ENCODE measurements at regions not wholly inside any gene's neighbourhood (a gene's known extent, or its start where the extent isn't known, plus 50 kb on each side); places are given as distances from the start of the nearest gene placed in this dataset.
"Not testable (repeated sequence)": the region's sequence is repeated elsewhere in the genome, so short reads cannot be mapped to it uniquely, and the experiment has no call there.

DNA sequence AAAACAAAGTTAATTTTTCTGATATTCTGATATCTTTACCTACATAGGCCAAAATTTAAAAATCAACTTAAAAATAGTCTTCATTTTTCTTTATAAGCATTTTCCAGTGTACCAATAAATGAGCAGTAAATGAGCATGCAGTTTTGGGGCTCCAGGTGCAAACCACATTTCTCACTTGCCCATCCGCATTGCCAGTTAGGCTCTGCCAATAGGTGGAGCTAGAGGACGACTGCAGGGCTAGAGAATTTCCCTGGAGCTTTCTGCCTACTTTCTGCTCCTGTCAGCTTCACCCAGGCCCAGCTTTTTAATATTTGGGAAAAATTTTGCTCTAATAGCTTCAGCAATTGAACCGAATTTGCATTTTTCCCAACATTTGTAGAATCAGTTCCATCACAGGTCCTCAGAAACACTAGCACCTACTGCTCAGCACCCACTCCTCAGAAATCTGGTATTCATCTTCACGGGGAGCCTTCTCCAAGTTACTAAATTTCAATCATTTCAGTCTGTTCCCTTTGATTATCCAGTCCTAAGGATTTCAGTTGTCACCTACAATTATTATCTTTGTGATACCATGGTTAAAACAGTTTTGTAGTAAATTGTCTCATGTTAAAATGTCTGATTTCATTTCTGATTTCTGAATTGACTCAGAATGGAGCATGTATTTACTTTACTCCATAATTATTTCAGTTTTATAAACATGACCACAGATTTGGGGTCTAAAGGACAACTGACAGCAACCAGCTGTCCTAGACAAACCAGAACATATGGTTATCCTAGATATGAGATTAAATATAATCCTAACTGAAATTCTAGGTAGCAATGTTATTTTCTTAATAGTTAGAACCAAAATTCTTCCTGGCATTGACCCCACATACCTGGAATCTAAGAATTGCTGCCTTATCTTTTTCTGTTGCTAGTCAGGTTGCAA is 104.6 kb upstream of the FAM174A start:
- Histone ChIP-seq H3K36me3 (ENCODE audit: control insufficient read depth, low read depth, low read length) (no peaks in the 10 kb centered on the region), H3K27me3 (ENCODE audit: control insufficient read depth, insufficient read depth, low read length) (no peaks in the 10 kb centered on the region), H3K9ac (ENCODE audit: low read length) (no peak overlapping the region), H3K4me3 (ENCODE audit: low read length) (no peak overlapping the region), H3K9me3 (ENCODE audit: control insufficient read depth, low read depth, low read length) (no peaks in the 10 kb centered on the region), H3K27ac (ENCODE audit: low read length) (no peak overlapping the region), H3K4me1 (ENCODE audit: control insufficient read depth, low read depth, low read length) (no peaks in the 10 kb centered on the region)

- Histone ChIP-seq H3K27me3 (ENCODE audit: control insufficient read depth, insufficient read depth, low read length) (no peaks in the 10 kb centered on the region), H3K36me3 (ENCODE audit: control insufficient read depth, low read depth, low read length) (no peaks in the 10 kb centered on the region), H3K4me1 (ENCODE audit: control insufficient read depth, low read depth, low read length) (no peaks in the 10 kb centered on the region), H3K4me3 (ENCODE audit: low read length) (no peak overlapping the region), H3K9ac (ENCODE audit: low read length) (no peak overlapping the region), H3K27ac (ENCODE audit: low read length) (no peak overlapping the region), H3K9me3 (ENCODE audit: control insufficient read depth, low read depth, low read length) (no peaks in the 10 kb centered on the region)
Measured at GRCh38 chr5:100424787-100425186, 110.4 kb upstream of the FAM174A start.

GRCh38 chr5:100424017-100424416 is 111.2 kb upstream of the FAM174A start:
- Histone ChIP-seq H3K27ac (ENCODE audit: low read length) (no peak overlapping the region), H3K9me3 (ENCODE audit: control insufficient read depth, low read depth, low read length) (no peaks in the 10 kb centered on the region), H3K4me3 (ENCODE audit: low read length) (no peak overlapping the region), H3K36me3 (ENCODE audit: control insufficient read depth, low read depth, low read length) (no peaks in the 10 kb centered on the region), H3K9ac (ENCODE audit: low read length) (no peak overlapping the region), H3K4me1 (ENCODE audit: control insufficient read depth, low read depth, low read length) (no peaks in the 10 kb centered on the region), H3K27me3 (ENCODE audit: control insufficient read depth, insufficient read depth, low read length) (no peaks in the 10 kb centered on the region)

- H3K4me1 ChIP-seq (ENCODE audit: control insufficient read depth, low read depth, low read length) = no peaks in the 10 kb centered on the region
- no peak overlapping the region for H3K9ac ChIP-seq (ENCODE audit: low read length)
- no peaks in the 10 kb centered on the region for H3K9me3 ChIP-seq (ENCODE audit: control insufficient read depth, low read depth, low read length)
- no peaks in the 10 kb centered on the region for H3K27me3 ChIP-seq (ENCODE audit: control insufficient read depth, insufficient read depth, low read length)
- H3K4me3 ChIP-seq (ENCODE audit: low read length) = no peak overlapping the region
- H3K36me3 ChIP-seq (ENCODE audit: control insufficient read depth, low read depth, low read length) = no peaks in the 10 kb centered on the region
- H3K27ac ChIP-seq (ENCODE audit: low read length) = no peak overlapping the region
Measured at GRCh38 chr5:100423330-100423729, 111.8 kb upstream of the FAM174A start.

DNA sequence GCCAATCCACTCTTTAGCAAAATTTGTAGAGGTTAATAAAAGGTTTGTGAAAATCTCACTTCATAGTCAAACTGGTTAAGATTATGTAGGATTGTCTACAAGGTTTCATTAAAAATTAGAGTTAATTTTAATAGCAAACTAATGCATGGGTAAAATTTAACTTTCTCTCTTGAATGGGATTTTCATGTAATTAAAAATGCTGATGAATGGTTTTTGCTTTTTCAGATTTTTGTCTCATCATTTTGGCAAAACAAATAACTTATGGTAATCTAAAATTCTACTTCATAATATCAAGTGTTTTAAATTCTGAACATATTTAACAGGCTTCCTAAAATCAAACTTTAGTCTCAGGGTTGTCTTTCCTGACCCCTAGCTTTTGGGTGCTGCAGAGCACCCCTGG is 113.8 kb upstream of the FAM174A start:
- no peaks in the 10 kb centered on the region for H3K27me3 ChIP-seq (ENCODE audit: control insufficient read depth, insufficient read depth, low read length)
- no peak overlapping the region for H3K27ac ChIP-seq (ENCODE audit: low read length)
- no peaks in the 10 kb centered on the region for H3K36me3 ChIP-seq (ENCODE audit: control insufficient read depth, low read depth, low read length)
- H3K4me1 ChIP-seq (ENCODE audit: control insufficient read depth, low read depth, low read length) = no peaks in the 10 kb centered on the region
- no peak overlapping the region for H3K4me3 ChIP-seq (ENCODE audit: low read length)
- H3K9ac ChIP-seq (ENCODE audit: low read length) = no peak overlapping the region
- no peaks in the 10 kb centered on the region for H3K9me3 ChIP-seq (ENCODE audit: control insufficient read depth, low read depth, low read length)

- no peaks in the 10 kb centered on the region for H3K4me1 ChIP-seq (ENCODE audit: control insufficient read depth, low read depth, low read length)
- no peak overlapping the region for H3K27ac ChIP-seq (ENCODE audit: low read length)
- no peaks in the 10 kb centered on the region for H3K27me3 ChIP-seq (ENCODE audit: control insufficient read depth, insufficient read depth, low read length)
- H3K9ac ChIP-seq (ENCODE audit: low read length) = no peak overlapping the region
- H3K4me3 ChIP-seq (ENCODE audit: low read length) = no peak overlapping the region
- no peaks in the 10 kb centered on the region for H3K36me3 ChIP-seq (ENCODE audit: control insufficient read depth, low read depth, low read length)
- no peaks in the 10 kb centered on the region for H3K9me3 ChIP-seq (ENCODE audit: control insufficient read depth, low read depth, low read length)
Measured at GRCh38 chr5:100418231-100418630, 116.9 kb upstream of the FAM174A start.

- H3K4me1 ChIP-seq (ENCODE audit: control insufficient read depth, low read depth, low read length) = no peaks in the 10 kb centered on the region
- no peak overlapping the region for H3K4me3 ChIP-seq (ENCODE audit: low read length)
- no peak overlapping the region for H3K27ac ChIP-seq (ENCODE audit: low read length)
Measured at GRCh38 chr5:100409660-100410151, 125.5 kb upstream of the FAM174A start.

DNA sequence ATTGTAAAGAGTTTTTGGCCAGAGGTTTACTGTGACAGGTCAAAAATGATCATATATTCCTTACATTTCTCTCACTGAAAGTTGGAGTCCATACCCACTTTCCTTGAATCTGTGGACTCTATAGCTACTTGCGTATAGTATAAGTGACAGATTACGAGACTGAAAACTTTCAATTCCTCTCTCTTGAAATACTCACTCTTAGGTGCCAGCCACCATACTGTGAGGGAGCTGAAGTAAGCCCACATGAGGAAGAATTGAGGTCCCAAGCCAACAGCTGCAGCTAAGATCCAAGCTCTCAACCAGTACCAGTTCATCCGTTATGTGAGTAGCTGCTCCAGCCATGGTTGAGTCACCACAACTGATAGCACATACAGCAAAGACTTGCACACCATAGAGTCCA is 128.1 kb upstream of the FAM174A start:
- H3K27me3 ChIP-seq (ENCODE audit: control insufficient read depth, insufficient read depth, low read length) = no peaks in the 10 kb centered on the region
- H3K27ac ChIP-seq (ENCODE audit: low read length) = no peak overlapping the region
- no peaks in the 10 kb centered on the region for H3K36me3 ChIP-seq (ENCODE audit: control insufficient read depth, low read depth, low read length)
- no peaks in the 10 kb centered on the region for H3K9me3 ChIP-seq (ENCODE audit: control insufficient read depth, low read depth, low read length)
- H3K4me3 ChIP-seq (ENCODE audit: low read length) = no peak overlapping the region
- no peaks in the 10 kb centered on the region for H3K4me1 ChIP-seq (ENCODE audit: control insufficient read depth, low read depth, low read length)
- no peak overlapping the region for H3K9ac ChIP-seq (ENCODE audit: low read length)

More at GRCh38 chr5:100409660-100410151, 125.5 kb upstream of the FAM174A start:
- H3K36me3 ChIP-seq (ENCODE audit: control insufficient read depth, low read depth, low read length) = no peaks in the 10 kb centered on the region
- no peaks in the 10 kb centered on the region for H3K27me3 ChIP-seq (ENCODE audit: control insufficient read depth, insufficient read depth, low read length)
- H3K9me3 ChIP-seq (ENCODE audit: control insufficient read depth, low read depth, low read length) = no peaks in the 10 kb centered on the region
- H3K9ac ChIP-seq (ENCODE audit: low read length) = no peak overlapping the region

DNA sequence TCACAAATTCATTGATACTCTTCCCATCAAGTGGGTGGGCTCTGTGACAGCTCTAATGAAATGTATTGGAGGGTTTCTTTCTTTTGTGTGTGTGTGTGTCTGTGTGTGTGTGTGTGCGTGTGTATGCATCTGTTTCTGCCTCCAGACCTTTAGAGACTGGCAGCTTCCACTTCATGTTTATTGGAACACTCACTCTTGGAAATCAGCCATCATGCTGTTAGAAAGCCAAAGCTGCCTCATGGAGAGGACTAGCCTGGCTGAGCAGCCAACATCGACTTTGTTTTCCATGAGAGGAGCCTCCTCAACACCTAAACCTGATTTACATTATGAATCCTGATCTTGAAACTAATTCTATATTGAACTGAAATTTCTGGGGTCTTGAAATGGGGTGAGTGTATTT is 128.5 kb upstream of the FAM174A start:
- Histone ChIP-seq H3K27me3 (ENCODE audit: control insufficient read depth, insufficient read depth, low read length) (no peaks in the 10 kb centered on the region), H3K36me3 (ENCODE audit: control insufficient read depth, low read depth, low read length) (no peaks in the 10 kb centered on the region), H3K4me3 (ENCODE audit: low read length) (no peak overlapping the region), H3K9me3 (ENCODE audit: control insufficient read depth, low read depth, low read length) (no peaks in the 10 kb centered on the region), H3K4me1 (ENCODE audit: control insufficient read depth, low read depth, low read length) (no peaks in the 10 kb centered on the region), H3K27ac (ENCODE audit: low read length) (no peak overlapping the region), H3K9ac (ENCODE audit: low read length) (no peak overlapping the region)

DNA sequence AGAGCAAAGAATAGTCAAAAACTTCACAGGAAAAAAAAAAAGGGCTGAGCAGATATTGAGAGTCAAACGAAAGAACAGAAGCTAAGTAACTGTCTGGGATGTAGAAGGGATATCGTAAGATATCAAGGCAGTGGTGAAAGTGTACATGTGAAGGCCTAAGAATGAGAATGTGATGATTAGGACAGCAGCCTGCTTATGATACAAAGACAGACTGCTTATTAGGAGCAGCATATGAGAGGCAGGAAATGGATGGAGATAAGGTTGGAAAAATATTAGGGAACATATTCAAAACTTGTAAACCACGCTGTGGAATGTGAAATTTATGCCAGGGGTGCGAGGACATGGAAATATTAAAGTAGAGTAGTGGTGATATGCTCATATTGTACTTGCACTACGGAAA is 133.1 kb upstream of the FAM174A start:
- Histone ChIP-seq H3K27ac (ENCODE audit: low read length) (no peak overlapping the region), H3K9me3 (ENCODE audit: control insufficient read depth, low read depth, low read length) (no peaks in the 10 kb centered on the region), H3K27me3 (ENCODE audit: control insufficient read depth, insufficient read depth, low read length) (no peaks in the 10 kb centered on the region), H3K36me3 (ENCODE audit: control insufficient read depth, low read depth, low read length) (no peaks in the 10 kb centered on the region), H3K9ac (ENCODE audit: low read length) (no peak overlapping the region), H3K4me1 (ENCODE audit: control insufficient read depth, low read depth, low read length) (no peaks in the 10 kb centered on the region), H3K4me3 (ENCODE audit: low read length) (no peak overlapping the region)

DNA sequence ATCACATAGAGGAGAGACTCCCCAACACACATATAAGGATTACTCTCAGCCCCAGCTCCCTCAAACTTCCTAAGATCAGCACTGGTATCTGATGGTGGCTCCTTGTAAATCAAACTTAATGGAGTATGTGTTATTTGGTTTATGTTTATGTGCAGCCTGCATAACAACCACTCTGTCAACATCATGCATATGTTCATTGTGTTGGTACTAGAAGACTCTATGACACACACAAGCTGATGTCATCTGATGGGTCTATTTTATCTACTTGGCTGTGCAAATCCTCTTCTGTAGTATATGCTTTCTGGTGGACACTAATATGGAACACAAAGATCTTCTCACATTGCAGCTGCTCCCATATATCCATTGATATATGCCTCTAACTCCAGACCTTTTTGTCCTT is 134.0 kb upstream of the FAM174A start:
- no peaks in the 10 kb centered on the region for H3K27me3 ChIP-seq (ENCODE audit: control insufficient read depth, insufficient read depth, low read length)
- H3K4me1 ChIP-seq (ENCODE audit: control insufficient read depth, low read depth, low read length) = no peaks in the 10 kb centered on the region
- H3K9ac ChIP-seq (ENCODE audit: low read length) = no peak overlapping the region

DNA sequence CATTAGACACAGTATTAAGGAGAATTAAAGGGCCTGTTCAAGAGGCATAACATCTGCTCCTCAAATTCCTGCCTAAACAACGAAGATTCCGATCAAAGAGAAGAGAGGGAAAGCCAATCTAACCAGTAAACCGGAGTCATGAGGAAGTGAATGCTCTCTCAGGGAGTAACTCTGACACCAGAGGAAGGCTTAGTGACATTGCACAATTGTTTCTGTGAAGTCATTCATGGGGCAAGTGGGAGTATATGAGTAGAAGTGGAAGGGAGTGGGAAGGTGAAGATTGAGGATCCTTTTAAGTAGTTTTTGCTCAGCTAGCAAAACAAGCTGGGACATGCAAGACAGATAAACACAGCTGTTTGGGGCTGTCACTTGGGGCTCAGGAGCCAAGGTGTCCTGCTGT is 136.4 kb upstream of the FAM174A start:
- not testable (repeated sequence) for H3K36me3 ChIP-seq (ENCODE audit: control insufficient read depth, low read depth, low read length); H3K9ac ChIP-seq (ENCODE audit: low read length); H3K4me1 ChIP-seq (ENCODE audit: control insufficient read depth, low read depth, low read length); H3K27me3 ChIP-seq (ENCODE audit: control insufficient read depth, insufficient read depth, low read length); H3K27ac ChIP-seq (ENCODE audit: low read length); H3K4me3 ChIP-seq (ENCODE audit: low read length); H3K9me3 ChIP-seq (ENCODE audit: control insufficient read depth, low read depth, low read length)

More for the DNA sequence above, 134.0 kb upstream of the FAM174A start:
- Histone ChIP-seq H3K27ac (ENCODE audit: low read length) (no peak overlapping the region), H3K36me3 (ENCODE audit: control insufficient read depth, low read depth, low read length) (no peaks in the 10 kb centered on the region), H3K4me3 (ENCODE audit: low read length) (no peak overlapping the region), H3K9me3 (ENCODE audit: control insufficient read depth, low read depth, low read length) (no peaks in the 10 kb centered on the region)

All from iPS-18a (cell line).